PC-9 (cell line): ENCODE measurements at regions not wholly inside any gene's neighbourhood (a gene's known extent, or its start where the extent isn't known, plus 50 kb on each side); places are given as distances from the start of the nearest gene placed in this dataset. TPM values are rescaled to one million over a fixed set of nuclear protein-coding genes. Genes with fewer than 3 reads are reported as not detected.
"Not testable (repeated sequence)": the region's sequence is repeated elsewhere in the genome, so short reads cannot be mapped to it uniquely, and the experiment has no call there.

Experiments used
- BruUV-seq: library from RNA; stranded (reverse); fragments of 400-500 nt; replicated peaks from 2 replicates; lab custom pipeline; 2021; lab: Mats Ljungman, UMichigan
- CTCF ChIA-PET: fragments of 300-600 bp; sonication (Branson Sonifier 250); formaldehyde crosslinking; loops from one replicate; lab custom pipeline; 2022; ENCODE audit warnings: antibody characterized with exemption; lab: Charles Lee
- POLR2A ChIA-PET: fragments of 300-600 bp; sonication (Branson Sonifier 250); formaldehyde crosslinking; loops from one replicate; lab custom pipeline; 2022; ENCODE audit warnings: antibody characterized with exemption; ENCODE audit not compliant: unreplicated experiment; lab: Charles Lee
- DNase-seq, 2 experiments: peaks; one replicate each; pipeline versions ENCODE4 v3.0.0 to v3.0.0-alpha.2; 2015 to 2022; ENCODE audit warnings: mixed read lengths in 1 of 2
- H2AFZ ChIP-seq: fragments of 200-600 bp; sonication (generic); 2 replicates; pipeline ENCODE4 v1.8.1; 2017; ENCODE audit warnings: antibody characterized with exemption
- H3F3A ChIP-seq: fragments of 200-600 bp; sonication (generic); 2 replicates; pipeline ENCODE4 v1.8.1; 2017; ENCODE audit warnings: antibody characterized with exemption, mild to moderate bottlenecking, low read depth; ENCODE audit not compliant: insufficient read depth
- H3K27ac ChIP-seq: fragments of 200-600 bp; sonication (generic); 2 replicates; pipeline ENCODE4 v1.6.1; 2016; ENCODE audit warnings: mixed run types
- H3K27me3 ChIP-seq: fragments of 200-600 bp; sonication (generic); 2 replicates; pipeline ENCODE4 v1.6.1; 2016; ENCODE audit warnings: low read depth, mixed run types; ENCODE audit not compliant: insufficient read depth
- H3K36me3 ChIP-seq: fragments of 200-600 bp; sonication (generic); 2 replicates; pipeline ENCODE4 v1.6.1; 2016; ENCODE audit warnings: low read depth, mixed run types
- H3K4me1 ChIP-seq: fragments of 200-600 bp; sonication (generic); replicated peaks from 2 replicates; pipeline ENCODE4 v1.6.1; 2016; ENCODE audit warnings: mixed run types; ENCODE audit not compliant: insufficient read depth
- H3K4me2 ChIP-seq: fragments of 200-600 bp; sonication (generic); 2 replicates; pipeline ENCODE4 v1.6.1; 2017; ENCODE audit warnings: mixed run types
- H3K4me3 ChIP-seq: fragments of 200-600 bp; sonication (generic); 2 replicates; pipeline ENCODE4 v1.6.1; 2016; ENCODE audit warnings: mixed run types
- H3K79me2 ChIP-seq: fragments of 200-600 bp; sonication (generic); 2 replicates; pipeline ENCODE4 v1.6.1; 2017; ENCODE audit warnings: low read depth, mixed run types
- H3K9me2 ChIP-seq: fragments of 200-600 bp; sonication (generic); 2 replicates; pipeline ENCODE4 v1.8.1; 2017; ENCODE audit warnings: mild to moderate bottlenecking; ENCODE audit not compliant: insufficient read depth
- H3K9me3 ChIP-seq: fragments of 200-600 bp; sonication (generic); 2 replicates; pipeline ENCODE4 v1.8.1; 2016; ENCODE audit warnings: low read depth; ENCODE audit not compliant: insufficient read depth
- H4K20me1 ChIP-seq: fragments of 200-600 bp; sonication (generic); 2 replicates; pipeline ENCODE4 v1.8.1; 2017; ENCODE audit not compliant: insufficient read depth
- EZH2 ChIP-seq: fragments of 200-600 bp; sonication (generic); IDR thresholded peaks from 2 replicates; pipeline ENCODE4 v1.8.0; 2017; ENCODE audit warnings: antibody characterized with exemption, low read depth
- intact Hi-C: fragments of 100-400 bp; cut with micrococcal nuclease; formaldehyde crosslinking; loops from one replicate; pipeline ENCODE4 v1.10.0; 2022; ENCODE audit not compliant: unreplicated experiment
- microRNA-seq: library from miRNA; unstranded; fragments of <30 nt; microRNA quantifications from one replicate; pipeline ENCODE4 v1.2.0, GENCODE V29; 2021; ENCODE audit warnings: borderline number of aligned reads, borderline replicate concordance
- TF ChIP-seq, protein P1 (sequence below): fragments of 200-600 bp; sonication (generic); conservative IDR thresholded peaks from 2 replicates; pipeline ENCODE4 v1.6.1; 2017; ENCODE audit warnings: mixed run types, antibody characterized with exemption, mild to moderate bottlenecking, moderate library complexity

GRCh38 chr6:27190126-27190525 is 57.4 kb upstream of the PRSS16 start:
- no peaks in the 10 kb centered on the region for H3K9me3 ChIP-seq
- no peaks in the 10 kb centered on the region for H3K36me3 ChIP-seq
- DNase-seq, result no peak
- no peak overlapping the region for H3K4me2 ChIP-seq
- ChIA-PET POLR2A (interaction anchor here (0.6 kb wide), 1 partner anchor 621 kb away, joined by 3 read pairs; no protein-coding TSS in a partner anchor), CTCF (interaction anchor here (0.7 kb wide), 2 partner anchors 579 to 829 kb away, joined by 3 to 6 read pairs; no protein-coding TSS in a partner anchor)
- no peaks in the 10 kb centered on the region for H4K20me1 ChIP-seq
- H3K27ac ChIP-seq, result no peak overlapping the region
- peaks cover 12% of the 10 kb centered on the region for H3K4me1 ChIP-seq
- H3K9me2 ChIP-seq, result no peaks in the 10 kb centered on the region
- TF ChIP-seq, protein P1, sequence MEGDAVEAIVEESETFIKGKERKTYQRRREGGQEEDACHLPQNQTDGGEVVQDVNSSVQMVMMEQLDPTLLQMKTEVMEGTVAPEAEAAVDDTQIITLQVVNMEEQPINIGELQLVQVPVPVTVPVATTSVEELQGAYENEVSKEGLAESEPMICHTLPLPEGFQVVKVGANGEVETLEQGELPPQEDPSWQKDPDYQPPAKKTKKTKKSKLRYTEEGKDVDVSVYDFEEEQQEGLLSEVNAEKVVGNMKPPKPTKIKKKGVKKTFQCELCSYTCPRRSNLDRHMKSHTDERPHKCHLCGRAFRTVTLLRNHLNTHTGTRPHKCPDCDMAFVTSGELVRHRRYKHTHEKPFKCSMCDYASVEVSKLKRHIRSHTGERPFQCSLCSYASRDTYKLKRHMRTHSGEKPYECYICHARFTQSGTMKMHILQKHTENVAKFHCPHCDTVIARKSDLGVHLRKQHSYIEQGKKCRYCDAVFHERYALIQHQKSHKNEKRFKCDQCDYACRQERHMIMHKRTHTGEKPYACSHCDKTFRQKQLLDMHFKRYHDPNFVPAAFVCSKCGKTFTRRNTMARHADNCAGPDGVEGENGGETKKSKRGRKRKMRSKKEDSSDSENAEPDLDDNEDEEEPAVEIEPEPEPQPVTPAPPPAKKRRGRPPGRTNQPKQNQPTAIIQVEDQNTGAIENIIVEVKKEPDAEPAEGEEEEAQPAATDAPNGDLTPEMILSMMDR, result no peak
- TF ChIP-seq EZH2, result no peak
- H3K4me3 ChIP-seq, result no peak overlapping the region
- H3K27me3 ChIP-seq, result no peaks in the 10 kb centered on the region
- no TSS peak for BruUV-seq
- no peak overlapping the region for H2AFZ ChIP-seq
- H3F3A ChIP-seq, result peaks cover 7% of the 10 kb centered on the region; the same call in 1 of the 2 replicates
- H3K79me2 ChIP-seq, result no peaks in the 10 kb centered on the region
- intact Hi-C loops, result no loop called here

GRCh38 chr6:27194453-27194852 is 53.0 kb upstream of the PRSS16 start:
- H3F3A ChIP-seq, POLR2A ChIA-PET, H3K9me2 ChIP-seq, DNase-seq, CTCF ChIA-PET, H3K36me3 ChIP-seq, H3K27ac ChIP-seq, H2AFZ ChIP-seq, H3K4me1 ChIP-seq, H3K27me3 ChIP-seq, H3K4me3 ChIP-seq, H3K79me2 ChIP-seq, H4K20me1 ChIP-seq, BruUV-seq, H3K4me2 ChIP-seq, H3K9me3 ChIP-seq, intact Hi-C loops: not testable (repeated sequence)

GRCh38 chr6:27195547-27195946 is 52.0 kb upstream of the PRSS16 start:
- BruUV-seq, CTCF ChIA-PET, H3F3A ChIP-seq, H3K27me3 ChIP-seq, H3K79me2 ChIP-seq, H4K20me1 ChIP-seq, H3K4me3 ChIP-seq, H3K9me2 ChIP-seq, H3K27ac ChIP-seq, POLR2A ChIA-PET, H3K4me1 ChIP-seq, H2AFZ ChIP-seq, H3K36me3 ChIP-seq, H3K9me3 ChIP-seq, DNase-seq, intact Hi-C loops, H3K4me2 ChIP-seq: not testable (repeated sequence)

Small RNAs in the stretch of these regions (microRNA-seq; reads per million reads assigned to microRNA genes)
- gene MIR3143, result not detected
